ENCODE measurements at regions not wholly inside any gene's neighbourhood (a gene's known extent, or its start where the extent isn't known, plus 50 kb on each side); places are given as distances from the start of the nearest gene placed in this dataset.

- intact Hi-C loops (cut with DNase I) = no loop called here
- peak; percentile 68 for DNase-seq (ENCODE audit: low spot score)
Observed at GRCh38 chr22:47786650-47787290, 1024.3 kb downstream of the TBC1D22A start.

GRCh38 chr22:47784991-47785390 is 1022.5 kb downstream of the TBC1D22A start:
- peak; percentile 13 for DNase-seq (ENCODE audit: low spot score)
- intact Hi-C loops (cut with DNase I) = no loop called here

- intact Hi-C loops (cut with DNase I) = no loop called here
- peak; percentile 48 for DNase-seq (ENCODE audit: low spot score)
Observed at GRCh38 chr22:47784367-47784983, 1022.0 kb downstream of the TBC1D22A start.

- intact Hi-C loops (cut with DNase I) = no loop called here
- DNase-seq (ENCODE audit: low spot score) = peak; percentile 67
Observed at GRCh38 chr22:47783433-47784366, 1021.2 kb downstream of the TBC1D22A start.

GRCh38 chr22:47782328-47783075 is 1020.1 kb downstream of the TBC1D22A start:
- intact Hi-C loops (cut with DNase I) = no loop called here
- peak; percentile 51 for DNase-seq (ENCODE audit: low spot score)

GRCh38 chr22:47781427-47782111 is 1019.1 kb downstream of the TBC1D22A start:
- intact Hi-C loops (cut with DNase I) = no loop called here
- peak; percentile 41 for DNase-seq (ENCODE audit: low spot score)

- intact Hi-C loops (cut with DNase I) = no loop called here
- DNase-seq (ENCODE audit: low spot score) = no peak
Observed at GRCh38 chr22:47781024-47781423, 1018.6 kb downstream of the TBC1D22A start.

GRCh38 chr22:47780281-47780875 is 1017.9 kb downstream of the TBC1D22A start:
- intact Hi-C loops (cut with DNase I) = no loop called here
- peak; percentile 43 for DNase-seq (ENCODE audit: low spot score)

GRCh38 chr22:47779474-47779873 is 1017.0 kb downstream of the TBC1D22A start:
- DNase-seq (ENCODE audit: low spot score) = no peak
- intact Hi-C loops (cut with DNase I) = no loop called here

GRCh38 chr22:47778160-47778658 is 1015.8 kb downstream of the TBC1D22A start:
- intact Hi-C loops (cut with DNase I) = no loop called here

GRCh38 chr22:47777426-47777825 is 1015.0 kb downstream of the TBC1D22A start:
- intact Hi-C loops (cut with DNase I) = no loop called here
- DNase-seq (ENCODE audit: low spot score) = no peak

More at GRCh38 chr22:47778160-47778658, 1015.8 kb downstream of the TBC1D22A start:
- peak; percentile 57 for DNase-seq (ENCODE audit: low spot score)

- intact Hi-C loops (cut with DNase I) = no loop called here
- DNase-seq (ENCODE audit: low spot score) = no peak
Observed at GRCh38 chr22:47776329-47776728, 1013.9 kb downstream of the TBC1D22A start.

- intact Hi-C loops (cut with DNase I) = no loop called here
- no peak for DNase-seq (ENCODE audit: low spot score)
Observed at GRCh38 chr22:47775686-47776085, 1013.2 kb downstream of the TBC1D22A start.

GRCh38 chr22:47775191-47775590 is 1012.7 kb downstream of the TBC1D22A start:
- intact Hi-C loops (cut with DNase I) = no loop called here
- DNase-seq (ENCODE audit: low spot score) = no peak

- intact Hi-C loops (cut with DNase I) = no loop called here
- no peak for DNase-seq (ENCODE audit: low spot score)
Observed at GRCh38 chr22:47773635-47774034, 1011.2 kb downstream of the TBC1D22A start.

GRCh38 chr22:47772864-47773263 is 1010.4 kb downstream of the TBC1D22A start:
- DNase-seq (ENCODE audit: low spot score) = no peak
- intact Hi-C loops (cut with DNase I) = no loop called here

- intact Hi-C loops (cut with DNase I) = loop anchor here in 1 of 2 donors (1.0 kb wide), 1 partner anchor 15 kb away; no protein-coding TSS in a partner anchor
- DNase-seq (ENCODE audit: low spot score) = no peak
Observed at GRCh38 chr22:47769652-47770051, 1007.2 kb downstream of the TBC1D22A start.

GRCh38 chr22:47768027-47768426 is 1005.6 kb downstream of the TBC1D22A start:
- intact Hi-C loops (cut with DNase I) = no loop called here
- no peak for DNase-seq (ENCODE audit: low spot score)
